ENCODE measurements at regions not wholly inside any gene's neighbourhood (a gene's known extent, or its start where the extent isn't known, plus 50 kb on each side); places are given as distances from the start of the nearest gene placed in this dataset.

- no peak overlapping the region for H3K4me3 ChIP-seq (ENCODE audit: low read depth, low read length)
- TF ChIP-seq, protein P1, sequence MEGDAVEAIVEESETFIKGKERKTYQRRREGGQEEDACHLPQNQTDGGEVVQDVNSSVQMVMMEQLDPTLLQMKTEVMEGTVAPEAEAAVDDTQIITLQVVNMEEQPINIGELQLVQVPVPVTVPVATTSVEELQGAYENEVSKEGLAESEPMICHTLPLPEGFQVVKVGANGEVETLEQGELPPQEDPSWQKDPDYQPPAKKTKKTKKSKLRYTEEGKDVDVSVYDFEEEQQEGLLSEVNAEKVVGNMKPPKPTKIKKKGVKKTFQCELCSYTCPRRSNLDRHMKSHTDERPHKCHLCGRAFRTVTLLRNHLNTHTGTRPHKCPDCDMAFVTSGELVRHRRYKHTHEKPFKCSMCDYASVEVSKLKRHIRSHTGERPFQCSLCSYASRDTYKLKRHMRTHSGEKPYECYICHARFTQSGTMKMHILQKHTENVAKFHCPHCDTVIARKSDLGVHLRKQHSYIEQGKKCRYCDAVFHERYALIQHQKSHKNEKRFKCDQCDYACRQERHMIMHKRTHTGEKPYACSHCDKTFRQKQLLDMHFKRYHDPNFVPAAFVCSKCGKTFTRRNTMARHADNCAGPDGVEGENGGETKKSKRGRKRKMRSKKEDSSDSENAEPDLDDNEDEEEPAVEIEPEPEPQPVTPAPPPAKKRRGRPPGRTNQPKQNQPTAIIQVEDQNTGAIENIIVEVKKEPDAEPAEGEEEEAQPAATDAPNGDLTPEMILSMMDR (IDR thresholded peaks at IDR 0.05; ENCODE audit: low read depth, low read length) = no peak
- H3K27ac ChIP-seq = no peak overlapping the region
- no peaks in the 10 kb centered on the region for H3K36me3 ChIP-seq
- H3K9me3 ChIP-seq (ENCODE audit: severe bottlenecking) = no peaks in the 10 kb centered on the region
- no peak for DNase-seq
- H3K27me3 ChIP-seq (ENCODE audit: insufficient read depth, low read depth, severe bottlenecking) = peaks cover 2% of the 10 kb centered on the region
These were observed 766.9 kb upstream of the FBXO33 start for GRCh38 chr14:40199101-40199500.

GRCh38 chr14:40197344-40197743, 765.1 kb upstream of the FBXO33 start:
- TF ChIP-seq, protein P1 (IDR thresholded peaks at IDR 0.05; ENCODE audit: low read depth, low read length) = no peak
- H3K27ac ChIP-seq = no peak overlapping the region
- no peaks in the 10 kb centered on the region for H3K9me3 ChIP-seq (ENCODE audit: severe bottlenecking)
- DNase-seq = no peak
- no peaks in the 10 kb centered on the region for H3K36me3 ChIP-seq
- H3K27me3 ChIP-seq (ENCODE audit: insufficient read depth, low read depth, severe bottlenecking) = peaks cover 5% of the 10 kb centered on the region
- H3K4me3 ChIP-seq (ENCODE audit: low read depth, low read length) = no peak overlapping the region

DNA sequence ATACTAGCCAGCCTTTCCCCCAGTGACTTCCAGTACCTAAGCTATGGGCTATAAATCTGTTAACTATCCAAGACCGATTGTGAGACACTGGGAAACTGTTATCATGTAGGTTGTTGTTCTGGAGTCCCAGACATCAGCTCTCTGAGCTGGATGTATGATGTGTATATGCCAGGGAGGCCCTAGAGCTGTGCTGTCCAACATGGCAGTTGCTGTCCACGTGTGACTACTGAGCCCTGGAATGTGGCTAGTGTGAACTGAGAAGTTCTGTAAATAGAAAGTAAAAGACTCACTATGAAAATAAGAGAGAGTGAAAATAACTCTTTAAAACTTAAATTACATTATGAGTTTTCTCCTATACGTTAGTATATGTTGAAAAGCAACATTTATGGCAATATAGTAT, 755.8 kb upstream of the FBXO33 start:
- H3K4me3 ChIP-seq (ENCODE audit: low read depth, low read length) = no peak overlapping the region
- no peaks in the 10 kb centered on the region for H3K36me3 ChIP-seq
- no peak overlapping the region for H3K27ac ChIP-seq
- no peak for DNase-seq
- TF ChIP-seq, protein P1 (IDR thresholded peaks at IDR 0.05; ENCODE audit: low read depth, low read length) = no peak
- peaks cover 47% of the 10 kb centered on the region for H3K27me3 ChIP-seq (ENCODE audit: insufficient read depth, low read depth, severe bottlenecking)
- H3K9me3 ChIP-seq (ENCODE audit: severe bottlenecking) = no peaks in the 10 kb centered on the region

GRCh38 chr14:40164083-40164482, 731.9 kb upstream of the FBXO33 start:
- TF ChIP-seq, protein P1 (IDR thresholded peaks at IDR 0.05; ENCODE audit: low read depth, low read length) = no peak
- Histone ChIP-seq H3K36me3 (no peaks in the 10 kb centered on the region), H3K9me3 (ENCODE audit: severe bottlenecking) (peaks cover 4% of the 10 kb centered on the region), H3K27me3 (ENCODE audit: insufficient read depth, low read depth, severe bottlenecking) (no peaks in the 10 kb centered on the region), H3K4me3 (ENCODE audit: low read depth, low read length) (no peak overlapping the region), H3K27ac (no peak overlapping the region)
- DNase-seq = no peak

- TF ChIP-seq, protein P1 (IDR thresholded peaks at IDR 0.05; ENCODE audit: low read depth, low read length) = no peak
- peaks cover 10% of the 10 kb centered on the region for H3K27me3 ChIP-seq (ENCODE audit: insufficient read depth, low read depth, severe bottlenecking)
- no peaks in the 10 kb centered on the region for H3K36me3 ChIP-seq
- H3K27ac ChIP-seq = no peak overlapping the region
- DNase-seq = no peak
- H3K9me3 ChIP-seq (ENCODE audit: severe bottlenecking) = no peaks in the 10 kb centered on the region
- H3K4me3 ChIP-seq (ENCODE audit: low read depth, low read length) = no peak overlapping the region
These were observed 707.4 kb upstream of the FBXO33 start for GRCh38 chr14:40139657-40140056.

DNA sequence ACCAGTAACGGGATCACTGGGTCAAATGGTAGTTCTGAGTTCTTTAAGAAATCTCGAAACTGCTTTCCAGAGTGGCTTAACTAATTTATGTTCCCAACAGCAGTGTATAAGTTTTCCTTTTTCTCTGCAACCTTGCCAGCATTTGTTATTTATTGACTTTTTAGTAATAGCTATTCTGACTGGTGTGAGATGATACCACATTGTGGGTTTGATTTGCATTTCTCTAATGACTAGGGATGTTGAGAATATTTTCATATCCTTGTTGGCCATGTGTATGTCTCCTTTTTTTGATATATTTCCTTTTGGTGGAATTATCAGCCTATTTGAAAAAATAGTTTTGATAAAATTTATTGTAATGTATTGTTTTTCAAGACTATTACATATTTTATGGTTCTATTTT, 701.2 kb upstream of the FBXO33 start:
- TF ChIP-seq, protein P1 (IDR thresholded peaks at IDR 0.05; ENCODE audit: low read depth, low read length) = no peak
- H3K36me3 ChIP-seq = no peaks in the 10 kb centered on the region
- no peaks in the 10 kb centered on the region for H3K9me3 ChIP-seq (ENCODE audit: severe bottlenecking)
- H3K27me3 ChIP-seq (ENCODE audit: insufficient read depth, low read depth, severe bottlenecking) = peaks cover 2% of the 10 kb centered on the region
- H3K4me3 ChIP-seq (ENCODE audit: low read depth, low read length) = no peak overlapping the region
- no peak for DNase-seq
- H3K27ac ChIP-seq = no peak overlapping the region

Data from WERI-Rb-1 (cell line).